ENCODE measurements at regions not wholly inside any gene's neighbourhood (a gene's known extent, or its start where the extent isn't known, plus 50 kb on each side); places are given as distances from the start of the nearest gene placed in this dataset.

DNA sequence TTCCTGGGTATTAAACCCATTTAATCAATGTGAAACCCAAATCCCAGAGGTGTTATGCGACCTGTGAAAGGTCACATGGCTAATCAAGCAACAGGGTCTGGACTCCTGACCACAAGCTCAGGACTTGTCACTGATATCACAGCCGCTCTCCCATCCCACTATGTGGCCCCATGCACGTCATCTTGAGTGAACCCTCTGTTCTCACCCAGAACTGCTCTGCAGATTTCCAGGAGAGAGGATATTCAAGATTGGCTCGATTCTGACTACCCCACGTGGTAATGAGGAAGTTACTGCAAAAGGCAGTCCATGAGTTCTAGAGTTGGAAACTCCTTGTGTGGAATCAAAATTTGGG lies 173.5 kb upstream of the ETV3 start:
- TF ChIP-seq POLR2AphosphoS5 (IDR thresholded peaks at IDR 0.05; ENCODE audit: low read depth, low read length) (no peak), SIN3A (IDR thresholded peaks at IDR 0.05; ENCODE audit: borderline replicate concordance, insufficient read depth, low read depth, low read length) (no peak)
- TF ChIP-seq, protein P1, sequence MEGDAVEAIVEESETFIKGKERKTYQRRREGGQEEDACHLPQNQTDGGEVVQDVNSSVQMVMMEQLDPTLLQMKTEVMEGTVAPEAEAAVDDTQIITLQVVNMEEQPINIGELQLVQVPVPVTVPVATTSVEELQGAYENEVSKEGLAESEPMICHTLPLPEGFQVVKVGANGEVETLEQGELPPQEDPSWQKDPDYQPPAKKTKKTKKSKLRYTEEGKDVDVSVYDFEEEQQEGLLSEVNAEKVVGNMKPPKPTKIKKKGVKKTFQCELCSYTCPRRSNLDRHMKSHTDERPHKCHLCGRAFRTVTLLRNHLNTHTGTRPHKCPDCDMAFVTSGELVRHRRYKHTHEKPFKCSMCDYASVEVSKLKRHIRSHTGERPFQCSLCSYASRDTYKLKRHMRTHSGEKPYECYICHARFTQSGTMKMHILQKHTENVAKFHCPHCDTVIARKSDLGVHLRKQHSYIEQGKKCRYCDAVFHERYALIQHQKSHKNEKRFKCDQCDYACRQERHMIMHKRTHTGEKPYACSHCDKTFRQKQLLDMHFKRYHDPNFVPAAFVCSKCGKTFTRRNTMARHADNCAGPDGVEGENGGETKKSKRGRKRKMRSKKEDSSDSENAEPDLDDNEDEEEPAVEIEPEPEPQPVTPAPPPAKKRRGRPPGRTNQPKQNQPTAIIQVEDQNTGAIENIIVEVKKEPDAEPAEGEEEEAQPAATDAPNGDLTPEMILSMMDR (IDR thresholded peaks at IDR 0.05) = no peak
